GM21619 (cell line): ENCODE measurements at regions not wholly inside any gene's neighbourhood (a gene's known extent, or its start where the extent isn't known, plus 50 kb on each side); places are given as distances from the start of the nearest gene placed in this dataset.
"Not testable (repeated sequence)": the region's sequence is repeated elsewhere in the genome, so short reads cannot be mapped to it uniquely, and the experiment has no call there.

Experiments used
- ATAC-seq: cut with Tn5 transposase; IDR thresholded peaks from one replicate; pipeline ENCODE4 v1.9.1; 2021; ENCODE audit not compliant: unreplicated experiment

DNA sequence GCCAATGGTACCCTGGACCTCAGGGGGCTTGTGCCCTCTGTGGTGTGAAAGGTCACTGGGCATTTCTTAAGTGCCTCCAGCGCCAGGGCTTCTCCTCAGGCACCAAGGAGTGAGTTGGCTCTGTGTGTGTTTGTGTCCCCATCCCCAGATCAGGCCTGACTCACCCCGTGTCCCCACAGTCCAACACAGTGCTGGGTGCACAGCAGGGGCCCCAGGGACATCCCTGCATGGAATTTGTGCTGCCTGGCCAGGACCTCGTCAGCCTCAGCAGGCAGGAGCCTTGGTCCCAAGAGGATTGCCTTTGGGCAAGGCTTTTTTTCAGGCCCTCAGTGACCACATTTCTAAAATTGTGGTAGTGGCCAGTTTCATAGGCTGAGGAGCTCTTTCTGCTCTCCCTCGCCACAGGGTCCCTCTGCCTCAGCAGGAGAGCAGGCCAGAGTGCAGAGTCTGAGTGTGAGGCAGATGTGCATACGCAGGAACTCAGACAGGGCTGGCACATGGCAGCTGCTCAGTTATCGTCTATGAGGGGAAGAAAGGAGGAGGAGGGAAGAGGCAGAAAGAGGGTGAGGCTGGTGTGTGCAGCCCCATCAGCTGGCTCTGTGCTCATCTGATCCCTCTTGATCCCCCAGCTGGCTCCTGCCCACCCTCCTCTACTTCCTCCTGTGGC is 215.6 kb downstream of the RPLP1 start:
- ATAC-seq, result no peak

DNA sequence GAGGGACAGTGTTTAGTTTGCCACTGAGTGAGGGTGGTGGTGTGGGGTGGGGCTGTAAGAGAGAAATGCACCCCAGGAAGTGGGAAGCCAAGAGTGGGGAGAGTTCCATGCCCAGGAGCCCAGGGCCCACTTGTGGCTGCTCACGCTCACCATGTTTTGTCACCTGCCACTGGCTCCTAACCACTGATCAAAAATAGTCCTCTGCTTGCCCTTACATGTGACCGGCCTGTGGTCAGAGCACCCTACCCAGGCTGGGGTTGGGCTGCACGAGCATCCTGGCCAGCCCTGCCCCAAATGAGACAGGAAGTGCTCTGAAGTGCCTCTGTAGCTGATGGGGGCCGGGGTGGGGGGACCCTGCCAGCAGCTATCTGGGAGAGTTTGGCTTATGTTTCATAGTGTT is 216.3 kb downstream of the RPLP1 start:
- peak; percentile 65 for ATAC-seq

DNA sequence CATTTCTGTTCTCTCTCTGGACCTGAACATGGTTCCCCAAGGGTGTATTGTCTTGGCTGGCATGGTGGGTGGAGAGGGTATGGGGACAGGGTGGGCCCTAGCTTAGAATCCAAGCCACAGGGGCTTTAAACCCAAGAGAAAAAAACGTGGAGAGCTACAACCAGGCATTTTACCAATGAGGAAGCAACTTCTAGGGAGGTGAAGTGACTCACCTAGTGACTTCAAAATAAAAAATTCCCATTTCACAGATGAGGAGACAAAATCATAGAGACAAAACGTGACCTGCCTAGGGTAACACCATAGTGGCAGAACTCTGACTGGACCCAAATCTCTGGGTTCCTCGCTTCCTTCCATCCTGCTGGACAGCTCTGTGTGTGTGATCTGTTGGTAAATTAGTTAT is 216.8 kb downstream of the RPLP1 start:
- ATAC-seq, result no peak

DNA sequence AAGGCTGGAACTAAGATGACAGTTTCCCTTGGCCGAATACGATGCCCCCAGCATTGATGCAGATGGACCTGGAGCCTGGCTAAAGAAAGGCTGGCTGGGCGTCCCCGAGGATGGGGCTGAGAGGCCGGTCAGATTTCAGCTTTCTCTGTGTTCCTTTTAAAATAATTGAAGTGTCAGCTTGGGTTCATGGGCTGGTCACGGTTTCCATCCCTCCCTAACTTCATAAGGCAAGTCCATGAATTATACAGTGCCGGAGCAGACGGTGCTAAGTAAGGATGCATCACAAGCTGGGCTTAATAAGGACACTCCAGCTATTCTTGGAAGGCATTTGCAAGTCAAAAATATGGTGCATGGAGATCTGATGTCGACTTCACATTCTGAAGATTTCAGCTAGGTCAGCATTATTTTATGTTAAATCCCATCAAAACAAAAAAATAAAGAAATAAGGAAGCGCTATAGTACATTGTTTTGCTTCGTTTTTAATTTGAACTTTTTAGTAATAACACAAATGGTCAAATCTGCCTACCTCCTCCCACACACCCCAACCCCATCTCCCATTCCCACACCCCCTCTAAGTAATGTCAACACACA is 220.8 kb downstream of the RPLP1 start:
- ATAC-seq, result no peak

DNA sequence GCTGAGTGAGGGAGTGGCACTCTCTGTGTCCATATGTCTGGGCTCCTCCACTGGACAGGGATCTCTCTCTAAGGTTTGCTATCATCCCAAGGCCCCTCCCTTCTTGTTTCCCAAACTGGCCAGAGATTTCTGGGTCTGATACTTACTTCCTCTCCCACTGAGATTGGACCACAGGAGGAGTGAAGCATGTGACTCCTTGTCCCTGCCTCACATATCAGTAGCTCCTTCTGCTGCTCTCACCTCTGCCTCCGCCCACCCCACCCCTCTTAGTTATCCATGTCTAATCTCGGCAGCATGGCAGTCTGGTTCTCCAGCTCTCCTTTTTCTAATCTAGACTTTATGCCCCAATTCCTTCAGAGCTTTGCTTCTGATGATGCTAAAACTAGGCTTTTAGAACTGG is 223.1 kb downstream of the RPLP1 start:
- ATAC-seq, result no peak

DNA sequence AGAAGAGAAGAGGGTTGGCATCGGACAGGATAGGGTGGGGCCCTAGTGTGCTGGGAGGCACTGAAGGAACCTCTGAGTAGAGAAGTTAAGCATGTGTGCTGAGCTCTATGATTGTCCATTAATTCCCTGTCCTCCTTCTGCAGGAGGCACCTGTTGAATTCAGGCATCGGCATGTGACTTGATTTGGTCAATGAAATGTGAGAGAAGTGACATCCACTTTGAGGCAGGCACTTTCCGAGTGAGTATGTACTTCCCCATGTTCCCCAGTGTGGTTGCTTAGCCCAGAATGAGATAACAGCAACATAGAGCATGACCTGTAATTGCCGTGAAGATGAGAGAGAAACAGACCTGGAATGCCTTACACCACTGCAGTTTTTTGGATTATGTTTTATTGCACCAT is 224.8 kb downstream of the RPLP1 start:
- no peak for ATAC-seq

DNA sequence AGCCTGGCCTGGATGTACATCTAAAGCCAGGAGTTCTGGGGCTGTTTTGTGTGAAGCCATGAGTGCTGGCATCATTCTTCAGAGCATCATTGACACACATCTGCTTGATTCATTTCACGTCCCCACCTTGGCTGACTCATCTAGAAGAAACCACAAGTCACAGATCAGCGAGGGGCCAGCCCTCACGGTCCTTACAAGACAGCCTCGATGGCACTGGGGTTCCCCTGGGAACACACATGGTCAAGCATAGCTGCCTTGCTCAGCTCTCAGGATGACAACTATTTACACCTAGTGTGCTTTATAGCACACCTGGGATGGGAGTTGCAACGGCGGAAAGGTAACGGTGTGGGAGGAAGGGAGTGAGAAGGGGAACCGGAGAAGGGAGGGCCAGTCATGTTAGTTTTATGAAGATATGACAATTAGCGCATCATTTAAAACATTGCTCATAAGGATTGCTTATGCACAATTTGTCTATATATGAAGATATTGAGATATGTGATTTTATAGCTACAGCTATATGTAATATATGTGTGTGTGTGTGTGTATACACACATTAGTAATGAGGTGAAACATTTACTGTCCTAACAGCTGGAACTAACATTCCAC is 227.1 kb downstream of the RPLP1 start:
- ATAC-seq, result peak; percentile 96

DNA sequence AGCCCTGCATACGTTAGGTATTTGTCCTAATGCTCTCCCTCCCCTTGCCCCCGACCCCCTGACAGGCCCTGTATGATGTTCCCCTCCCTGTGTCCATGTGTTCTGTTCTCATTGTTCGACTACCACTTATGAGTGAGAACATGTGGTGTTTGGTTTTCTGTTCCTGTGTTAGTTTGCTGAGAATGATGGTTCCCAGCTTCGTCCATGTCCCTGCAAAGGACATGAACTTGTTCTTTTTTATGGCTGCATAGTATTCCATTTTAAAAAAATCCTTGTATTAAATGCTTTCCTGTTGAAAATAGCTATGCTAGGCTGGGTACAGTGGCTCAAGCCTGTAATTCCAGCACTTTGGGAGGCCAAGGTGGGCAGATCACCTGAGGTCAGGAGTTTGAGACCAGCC is 232.2 kb downstream of the RPLP1 start:
- ATAC-seq, result not testable (repeated sequence)

DNA sequence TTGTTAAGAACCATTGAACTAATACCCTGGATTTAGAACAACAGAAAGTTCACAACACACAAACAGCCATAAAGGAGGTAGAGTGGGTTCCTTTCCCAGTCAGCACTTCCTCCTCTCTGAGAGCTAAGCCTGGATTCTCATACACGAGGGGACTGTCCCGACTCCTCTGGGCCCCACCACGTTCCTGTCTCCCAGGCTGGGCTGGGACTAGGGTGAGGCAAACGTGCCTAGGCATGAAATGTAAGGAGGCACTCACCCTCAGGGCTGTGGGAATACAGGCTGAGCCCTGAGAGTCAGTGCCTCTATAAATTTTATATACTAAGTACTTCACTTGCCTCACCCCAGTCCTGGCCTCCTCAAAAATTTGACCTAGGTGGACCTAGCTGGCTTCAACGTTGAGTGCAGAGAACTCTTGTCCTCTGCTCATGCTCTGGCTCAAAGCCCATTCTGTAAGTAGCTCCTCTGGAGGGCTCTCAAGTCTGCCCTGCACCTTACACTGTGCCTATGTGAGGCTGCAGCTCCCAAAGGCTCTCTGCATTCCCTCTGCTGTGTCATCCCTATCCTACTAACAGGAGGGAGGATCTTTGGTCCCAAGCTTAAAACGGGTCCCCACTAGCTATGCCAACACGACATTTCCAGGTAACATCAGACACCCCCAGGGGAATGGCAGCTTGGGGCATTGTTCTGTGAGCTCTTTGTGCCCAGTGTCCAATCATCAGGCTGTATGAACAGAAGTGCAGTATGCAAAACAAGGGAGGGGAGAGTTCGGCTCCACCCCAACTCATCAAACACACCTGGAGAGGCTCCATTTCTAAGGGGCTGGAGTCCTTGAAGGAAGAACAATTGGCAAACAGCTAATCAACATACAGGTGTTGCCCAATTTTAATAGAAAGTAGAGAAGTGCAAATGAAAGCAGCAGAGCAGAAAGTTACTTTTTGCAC is 233.2 kb downstream of the RPLP1 start:
- no peak for ATAC-seq

DNA sequence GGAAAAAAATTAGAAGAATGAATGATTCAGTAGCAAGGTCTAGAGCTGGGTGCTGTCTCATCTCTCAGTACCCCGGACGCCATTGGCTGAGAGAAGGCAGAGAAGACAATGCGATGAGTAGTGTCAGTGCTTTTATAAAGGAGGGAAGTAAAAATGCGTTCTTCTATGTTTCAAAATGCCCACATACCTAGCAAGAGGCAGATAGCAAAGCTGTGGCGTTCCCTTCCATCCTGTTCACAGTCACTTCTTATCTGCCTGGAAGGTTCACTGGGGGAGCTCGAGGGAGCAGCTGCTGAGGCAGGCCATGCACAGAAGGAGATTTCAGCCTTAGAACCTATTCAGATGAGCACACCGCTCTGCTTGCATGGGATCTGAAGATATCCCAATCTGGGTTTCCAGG is 234.0 kb downstream of the RPLP1 start:
- ATAC-seq, result no peak

DNA sequence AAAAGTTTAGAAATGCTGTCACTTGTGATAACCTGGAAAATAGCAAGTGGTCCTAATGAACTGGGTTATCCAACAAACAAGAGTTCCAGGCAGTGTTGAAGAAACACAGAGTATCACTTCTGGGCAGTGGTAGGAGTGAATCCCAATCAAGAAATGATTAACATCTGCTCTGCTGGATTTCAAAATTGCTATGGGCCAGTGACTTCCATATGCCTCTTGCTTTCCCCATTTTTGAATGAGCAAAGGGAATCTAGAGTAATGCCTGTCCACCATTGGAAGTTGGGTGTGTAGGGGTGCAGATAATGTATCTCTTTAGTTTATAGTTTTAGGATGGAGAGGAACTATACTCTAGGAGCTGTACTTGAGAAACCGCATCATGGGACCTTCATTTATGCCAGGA is 236.5 kb downstream of the RPLP1 start:
- ATAC-seq, result no peak

DNA sequence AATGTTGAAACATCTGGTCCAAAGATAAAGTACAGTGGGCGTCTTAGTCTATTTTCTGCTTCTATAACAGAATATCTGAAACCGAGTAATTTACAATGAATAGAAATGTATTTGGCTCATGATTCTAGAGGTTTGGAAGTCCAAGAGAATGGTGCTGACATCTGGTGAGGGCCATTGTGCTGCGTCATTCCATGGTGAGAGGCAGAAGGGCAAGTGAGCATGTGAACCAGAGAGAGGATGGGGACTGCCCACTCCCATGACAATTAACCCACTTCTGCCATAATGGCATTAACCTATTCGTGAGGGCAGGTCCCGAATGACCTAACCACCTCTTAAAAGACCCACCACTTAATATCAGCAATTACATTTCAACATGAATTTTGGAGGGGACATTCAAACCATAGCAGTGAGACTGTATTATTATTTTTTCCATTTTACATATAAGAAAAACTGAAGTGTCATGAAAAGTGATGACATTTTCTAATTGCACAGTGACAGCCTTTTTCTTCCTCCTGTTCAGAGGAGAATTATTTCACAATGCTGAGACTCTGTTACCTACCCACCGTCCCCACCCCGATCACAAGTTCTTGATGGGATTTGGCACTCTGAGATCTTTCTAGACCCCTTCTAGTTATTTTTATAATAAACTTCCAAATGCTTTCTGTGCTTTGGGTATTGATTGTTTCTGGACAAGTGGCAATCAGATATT is 238.8 kb downstream of the RPLP1 start:
- no peak for ATAC-seq

DNA sequence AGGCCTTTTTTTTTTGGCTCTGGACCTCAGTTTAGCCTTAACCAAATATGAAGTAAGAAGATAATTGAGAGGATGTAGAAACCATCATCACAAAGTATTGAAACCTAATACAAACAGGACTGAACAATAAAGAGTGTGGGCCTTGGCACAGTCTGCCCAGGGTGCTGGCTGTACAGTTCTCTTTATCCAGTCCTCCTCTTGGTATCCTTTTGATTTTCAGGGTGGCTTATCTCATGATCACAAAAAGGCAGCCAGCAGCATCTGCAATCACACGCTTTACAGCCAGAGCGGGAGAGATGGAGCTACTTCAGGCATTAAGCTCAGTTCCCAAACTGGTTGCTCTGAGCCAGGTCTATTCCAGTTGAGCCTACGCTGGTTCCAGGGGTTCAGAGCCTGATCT is 239.7 kb downstream of the RPLP1 start:
- ATAC-seq, result no peak

DNA sequence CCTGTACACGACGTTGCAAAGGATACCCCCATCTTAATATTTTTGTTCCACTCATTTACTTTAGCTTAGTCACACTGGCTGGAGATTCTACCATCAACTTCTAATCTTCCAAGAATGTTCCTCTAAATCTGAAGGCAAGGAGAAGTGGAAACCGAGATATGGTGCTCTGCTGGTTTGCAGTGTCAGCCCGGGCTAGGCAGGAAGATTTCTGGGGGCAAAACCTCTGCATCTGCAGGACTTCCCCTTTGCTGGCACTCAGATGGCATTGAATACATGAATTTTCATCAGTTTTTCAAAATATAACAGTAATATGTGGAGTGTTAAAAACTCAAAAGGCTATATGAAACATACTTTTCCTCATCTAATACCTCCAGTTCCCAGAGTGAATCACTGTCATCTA is 240.4 kb downstream of the RPLP1 start:
- no peak for ATAC-seq

DNA sequence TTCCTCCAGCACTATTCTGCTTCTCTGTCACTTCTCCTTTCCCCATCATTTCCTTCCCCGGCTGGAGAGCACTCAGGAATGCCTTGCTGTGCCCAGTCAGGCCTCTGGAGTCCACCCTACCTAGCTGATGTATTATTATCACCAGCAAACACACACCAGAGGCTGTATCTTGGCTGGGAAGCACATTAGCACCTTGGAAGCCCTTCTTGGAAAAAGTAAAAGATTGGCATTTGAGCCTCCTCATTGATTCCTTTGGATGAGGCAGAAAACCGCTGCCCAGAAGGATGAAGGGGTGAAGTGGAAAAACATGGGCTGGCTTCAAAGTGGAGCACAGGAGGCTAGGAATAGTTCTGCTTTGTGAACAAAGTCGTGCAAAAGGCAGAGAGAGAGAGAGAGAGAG is 244.3 kb downstream of the RPLP1 start:
- no peak for ATAC-seq

DNA sequence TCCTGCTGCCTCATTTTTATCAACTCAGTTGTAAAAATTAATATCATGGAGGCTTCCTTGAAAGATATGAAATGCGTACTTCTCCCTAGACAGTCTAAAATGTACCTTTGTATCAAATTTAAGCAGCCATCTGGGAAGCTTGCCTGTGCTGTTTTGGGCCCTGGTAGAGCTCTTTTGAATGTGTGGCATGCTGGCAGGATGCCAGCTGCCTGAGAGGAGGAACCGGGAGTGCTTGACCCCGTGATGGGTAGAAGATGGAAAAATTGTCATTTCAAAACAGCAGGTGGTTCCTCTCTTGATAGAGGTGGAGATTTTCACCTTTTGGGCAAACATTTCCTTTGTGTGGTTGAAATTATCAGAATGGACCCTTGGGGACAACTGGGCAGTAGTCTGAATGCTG is 245.3 kb downstream of the RPLP1 start:
- ATAC-seq, result no peak

DNA sequence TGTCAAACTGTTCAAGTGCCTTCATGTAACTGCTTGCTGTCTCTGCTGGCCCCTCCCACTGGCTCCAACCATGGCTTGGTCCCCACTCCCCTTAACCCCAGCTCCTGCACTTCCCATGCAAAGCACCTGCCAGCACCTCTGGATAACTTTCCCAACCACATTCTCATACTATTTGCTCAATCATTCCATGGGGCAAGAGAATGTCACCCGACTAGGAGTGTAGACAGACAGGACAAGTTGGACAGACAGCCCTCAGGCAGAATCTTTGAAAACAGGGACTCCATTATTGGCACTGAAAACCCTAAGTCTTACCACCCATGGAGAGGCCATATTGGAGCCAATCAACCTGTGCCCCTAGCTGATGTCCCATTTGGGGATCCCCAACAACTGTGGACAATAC is 246.5 kb downstream of the RPLP1 start:
- ATAC-seq, result no peak

DNA sequence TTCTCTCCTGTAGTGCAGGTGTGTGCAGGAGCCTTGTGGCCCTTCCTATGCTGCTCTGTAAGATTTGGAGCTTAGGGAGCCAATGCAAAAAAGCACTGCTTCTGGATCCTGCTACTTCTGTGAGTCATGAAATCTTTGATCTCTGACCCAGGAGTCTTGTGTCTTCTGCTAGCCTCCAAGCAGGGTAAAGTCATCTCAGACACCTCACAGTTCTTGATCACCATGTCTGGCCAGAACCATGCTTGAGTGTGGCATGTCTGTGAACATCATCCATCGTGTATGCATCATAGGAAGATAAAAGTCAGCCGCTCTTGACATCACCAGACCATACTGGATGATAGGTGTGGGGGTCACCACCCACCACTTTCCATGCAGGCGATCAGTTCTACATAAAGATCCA is 247.8 kb downstream of the RPLP1 start:
- ATAC-seq, result no peak

DNA sequence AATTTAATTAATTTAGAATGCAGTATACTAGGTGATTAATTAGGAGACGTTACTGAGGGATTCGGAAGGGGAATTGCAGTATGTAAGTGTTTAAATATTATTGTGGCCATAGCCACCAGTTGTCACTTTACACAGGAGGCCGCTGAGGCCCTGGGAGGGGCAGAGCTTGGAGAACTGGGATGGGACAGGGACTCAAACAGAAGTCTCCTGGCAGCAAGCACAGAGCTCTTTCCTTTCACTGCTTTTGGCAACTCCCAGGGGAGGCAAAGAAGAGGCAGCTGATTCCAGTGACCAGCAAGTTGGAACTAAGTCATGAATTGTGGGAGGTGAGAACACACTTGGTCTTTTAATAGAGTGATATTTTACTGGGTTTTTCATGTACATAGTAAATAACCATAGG is 248.6 kb downstream of the RPLP1 start:
- no peak for ATAC-seq

DNA sequence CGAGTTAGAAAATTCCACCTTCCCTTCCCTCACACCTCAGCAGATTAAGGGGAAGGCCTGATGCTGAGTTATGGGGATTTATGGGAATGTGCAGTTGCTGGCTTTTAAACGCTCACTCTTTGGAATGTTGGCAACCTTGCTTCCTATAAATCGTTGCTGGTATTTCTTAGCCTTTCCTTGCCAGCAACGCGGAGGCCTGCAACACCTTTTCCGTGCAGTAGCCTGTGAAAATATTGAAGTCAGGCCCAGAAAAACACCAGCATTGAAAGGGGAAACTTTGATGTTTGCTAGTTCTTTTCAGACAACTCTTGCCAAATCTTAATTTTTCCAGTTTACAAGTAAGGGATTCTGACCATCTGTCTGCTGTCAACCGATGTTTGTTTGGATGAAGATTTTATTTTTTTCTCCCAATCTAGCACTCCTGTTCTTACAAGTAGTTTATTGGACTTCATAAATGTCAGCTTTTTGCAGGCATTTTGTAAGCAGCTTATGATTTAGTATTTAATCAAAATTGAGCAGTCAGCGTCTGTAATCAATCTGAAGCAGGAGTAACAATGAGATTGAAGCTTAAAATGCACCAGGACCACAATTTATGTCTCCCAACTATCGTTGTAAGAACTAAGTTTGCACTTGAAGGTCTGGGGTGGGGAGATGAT is 251.0 kb downstream of the RPLP1 start:
- ATAC-seq, result no peak

DNA sequence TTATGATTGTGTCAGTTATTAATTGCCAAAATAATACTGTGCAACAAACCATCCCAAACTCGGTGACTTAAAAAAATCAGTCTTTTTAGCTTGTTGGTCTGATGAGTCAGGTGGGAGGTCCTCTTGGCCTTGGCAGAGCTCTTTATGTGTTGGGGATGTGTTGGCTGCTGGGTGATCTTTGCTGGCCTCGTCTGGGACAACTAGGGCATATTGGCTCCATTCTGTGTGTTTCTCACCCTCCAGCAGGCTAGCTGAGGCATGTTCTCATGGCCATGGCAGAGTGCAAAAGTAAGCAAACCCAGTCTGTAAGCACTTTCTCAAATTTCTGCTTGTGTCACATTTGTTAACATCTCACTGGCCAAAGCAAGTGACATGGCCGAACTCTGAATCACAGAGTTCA is 251.6 kb downstream of the RPLP1 start:
- ATAC-seq, result no peak
